ENCODE measurements at regions not wholly inside any gene's neighbourhood (a gene's known extent, or its start where the extent isn't known, plus 50 kb on each side); places are given as distances from the start of the nearest gene placed in this dataset.

GRCh38 chr3:18027161-18027939 lies 284.9 kb upstream of the TBC1D5 start:
- BruUV-seq (replicated peaks): no TSS peak
- Histone ChIP-seq H2AFZ (ENCODE audit: low read length) (no peak overlapping the region), H3K9me3 (ENCODE audit: low read length) (no peaks in the 10 kb centered on the region), H3K79me2 (ENCODE audit: insufficient read depth, low read depth, low read length) (no peaks in the 10 kb centered on the region), H3K9me2 (ENCODE audit: insufficient read depth, low read length) (no peaks in the 10 kb centered on the region), H3K4me2 (ENCODE audit: low read length) (no peak overlapping the region), H4K20me1 (ENCODE audit: insufficient read depth, low read length) (no peaks in the 10 kb centered on the region), H3K36me3 (ENCODE audit: insufficient read depth, low read length) (no peaks in the 10 kb centered on the region), H3K27ac (ENCODE audit: low read depth, low read length, poor library complexity, severe bottlenecking) (no peak overlapping the region), H3K4me1 (ENCODE audit: insufficient read depth, low read length, poor library complexity, severe bottlenecking) (no peaks in the 10 kb centered on the region), H3K4me3 (ENCODE audit: low read depth, low read length, poor library complexity, severe bottlenecking) (no peak overlapping the region)
- CTCF ChIA-PET (ENCODE audit: unreplicated experiment): no interaction called here
- intact Hi-C loops (cut with micrococcal nuclease; ENCODE audit: unreplicated experiment): no loop called here
- POLR2A ChIA-PET: interaction anchor here (0.7 to 2.0 kb wide), 3 partner anchors 13 to 20 kb away, joined by 3 to 10 read pairs (median 4); no protein-coding TSS in a partner anchor
- no peak for DNase-seq (ENCODE audit: low spot score)
- TF ChIP-seq, protein P1, sequence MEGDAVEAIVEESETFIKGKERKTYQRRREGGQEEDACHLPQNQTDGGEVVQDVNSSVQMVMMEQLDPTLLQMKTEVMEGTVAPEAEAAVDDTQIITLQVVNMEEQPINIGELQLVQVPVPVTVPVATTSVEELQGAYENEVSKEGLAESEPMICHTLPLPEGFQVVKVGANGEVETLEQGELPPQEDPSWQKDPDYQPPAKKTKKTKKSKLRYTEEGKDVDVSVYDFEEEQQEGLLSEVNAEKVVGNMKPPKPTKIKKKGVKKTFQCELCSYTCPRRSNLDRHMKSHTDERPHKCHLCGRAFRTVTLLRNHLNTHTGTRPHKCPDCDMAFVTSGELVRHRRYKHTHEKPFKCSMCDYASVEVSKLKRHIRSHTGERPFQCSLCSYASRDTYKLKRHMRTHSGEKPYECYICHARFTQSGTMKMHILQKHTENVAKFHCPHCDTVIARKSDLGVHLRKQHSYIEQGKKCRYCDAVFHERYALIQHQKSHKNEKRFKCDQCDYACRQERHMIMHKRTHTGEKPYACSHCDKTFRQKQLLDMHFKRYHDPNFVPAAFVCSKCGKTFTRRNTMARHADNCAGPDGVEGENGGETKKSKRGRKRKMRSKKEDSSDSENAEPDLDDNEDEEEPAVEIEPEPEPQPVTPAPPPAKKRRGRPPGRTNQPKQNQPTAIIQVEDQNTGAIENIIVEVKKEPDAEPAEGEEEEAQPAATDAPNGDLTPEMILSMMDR (conservative IDR thresholded peaks at IDR 0.05; ENCODE audit: low read length): no peak
- no peak for TF ChIP-seq EZH2phosphoT487 (IDR thresholded peaks at IDR 0.05; ENCODE audit: borderline replicate concordance, low read depth, low read length)

GRCh38 chr3:18024715-18025114 lies 282.3 kb upstream of the TBC1D5 start:
- no peaks in the 10 kb centered on the region for H3K9me3 ChIP-seq (ENCODE audit: low read length)
- H3K4me3 ChIP-seq (ENCODE audit: low read depth, low read length, poor library complexity, severe bottlenecking): no peak overlapping the region
- no peaks in the 10 kb centered on the region for H3K4me1 ChIP-seq (ENCODE audit: insufficient read depth, low read length, poor library complexity, severe bottlenecking)
- H3K4me2 ChIP-seq (ENCODE audit: low read length): no peak overlapping the region
- no peak overlapping the region for H3K27ac ChIP-seq (ENCODE audit: low read depth, low read length, poor library complexity, severe bottlenecking)
- H2AFZ ChIP-seq (ENCODE audit: low read length): no peak overlapping the region
- POLR2A ChIA-PET: no interaction called here
- no peaks in the 10 kb centered on the region for H3K36me3 ChIP-seq (ENCODE audit: insufficient read depth, low read length)
- H3K9me2 ChIP-seq (ENCODE audit: insufficient read depth, low read length): no peaks in the 10 kb centered on the region
- no peaks in the 10 kb centered on the region for H4K20me1 ChIP-seq (ENCODE audit: insufficient read depth, low read length)
- CTCF ChIA-PET (ENCODE audit: unreplicated experiment): interaction anchor here (0.9 kb wide), 1 partner anchor 10 kb away, joined by 3 read pairs; no protein-coding TSS in a partner anchor
- H3K79me2 ChIP-seq (ENCODE audit: insufficient read depth, low read depth, low read length): no peaks in the 10 kb centered on the region
- TF ChIP-seq, protein P1 (conservative IDR thresholded peaks at IDR 0.05; ENCODE audit: low read length): no peak
- no peak for TF ChIP-seq EZH2phosphoT487 (IDR thresholded peaks at IDR 0.05; ENCODE audit: borderline replicate concordance, low read depth, low read length)
- no TSS peak for BruUV-seq (replicated peaks)
- intact Hi-C loops (cut with micrococcal nuclease; ENCODE audit: unreplicated experiment): no loop called here
- DNase-seq (ENCODE audit: low spot score): no peak

- Histone ChIP-seq H3K4me3 (ENCODE audit: low read depth, low read length, poor library complexity, severe bottlenecking) (no peak overlapping the region), H2AFZ (ENCODE audit: low read length) (no peak overlapping the region), H3K9me2 (ENCODE audit: insufficient read depth, low read length) (no peaks in the 10 kb centered on the region), H3K27ac (ENCODE audit: low read depth, low read length, poor library complexity, severe bottlenecking) (no peak overlapping the region), H3K4me2 (ENCODE audit: low read length) (no peak overlapping the region), H3K9me3 (ENCODE audit: low read length) (no peaks in the 10 kb centered on the region), H4K20me1 (ENCODE audit: insufficient read depth, low read length) (no peaks in the 10 kb centered on the region), H3K79me2 (ENCODE audit: insufficient read depth, low read depth, low read length) (no peaks in the 10 kb centered on the region), H3K4me1 (ENCODE audit: insufficient read depth, low read length, poor library complexity, severe bottlenecking) (no peaks in the 10 kb centered on the region), H3K36me3 (ENCODE audit: insufficient read depth, low read length) (no peaks in the 10 kb centered on the region)
- BruUV-seq (replicated peaks): no TSS peak
- TF ChIP-seq, protein P1 (conservative IDR thresholded peaks at IDR 0.05; ENCODE audit: low read length): no peak
- TF ChIP-seq EZH2phosphoT487 (IDR thresholded peaks at IDR 0.05; ENCODE audit: borderline replicate concordance, low read depth, low read length): no peak
- DNase-seq (ENCODE audit: low spot score): no peak
- intact Hi-C loops (cut with micrococcal nuclease; ENCODE audit: unreplicated experiment): no loop called here
- POLR2A ChIA-PET: no interaction called here
- CTCF ChIA-PET (ENCODE audit: unreplicated experiment): no interaction called here
These were observed 276.7 kb upstream of the TBC1D5 start for GRCh38 chr3:18019161-18019495.
